GM18858 (cell line): ENCODE measurements at regions not wholly inside any gene's neighbourhood (a gene's known extent, or its start where the extent isn't known, plus 50 kb on each side); places are given as distances from the start of the nearest gene placed in this dataset.
"Not testable (repeated sequence)": the region's sequence is repeated elsewhere in the genome, so short reads cannot be mapped to it uniquely, and the experiment has no call there.

Experiments used
- ATAC-seq: cut with Tn5 transposase; IDR thresholded peaks from one replicate; pipeline ENCODE4 v1.9.1; 2021; ENCODE audit not compliant: unreplicated experiment

- no peak for ATAC-seq
Observed at GRCh38 chr6:6863970-6864639, 243.7 kb upstream of the RREB1 start.

GRCh38 chr6:6865611-6866010, 242.2 kb upstream of the RREB1 start:
- no peak for ATAC-seq

- ATAC-seq = no peak
Observed at GRCh38 chr6:6866656-6867403, 240.9 kb upstream of the RREB1 start.

GRCh38 chr6:6867404-6867799, 240.4 kb upstream of the RREB1 start:
- no peak for ATAC-seq

GRCh38 chr6:6869094-6869493, 238.7 kb upstream of the RREB1 start:
- ATAC-seq = no peak

- no peak for ATAC-seq
Observed at GRCh38 chr6:6870921-6871320, 236.8 kb upstream of the RREB1 start.

GRCh38 chr6:6872459-6873344, 235.1 kb upstream of the RREB1 start:
- ATAC-seq = no peak

GRCh38 chr6:6873778-6874177, 234.0 kb upstream of the RREB1 start:
- ATAC-seq = no peak

- no peak for ATAC-seq
Observed at GRCh38 chr6:6875818-6876470, 231.8 kb upstream of the RREB1 start.

GRCh38 chr6:6877792-6878191, 230.0 kb upstream of the RREB1 start:
- ATAC-seq = not testable (repeated sequence)

- ATAC-seq = no peak
Observed at GRCh38 chr6:6878887-6879585, 228.7 kb upstream of the RREB1 start.

GRCh38 chr6:6879586-6879974, 228.2 kb upstream of the RREB1 start:
- not testable (repeated sequence) for ATAC-seq

GRCh38 chr6:6880745-6881437, 226.9 kb upstream of the RREB1 start:
- ATAC-seq = no peak

GRCh38 chr6:6881438-6882225, 226.1 kb upstream of the RREB1 start:
- no peak for ATAC-seq

GRCh38 chr6:6882592-6882991, 225.2 kb upstream of the RREB1 start:
- ATAC-seq = no peak

- no peak for ATAC-seq
Observed at GRCh38 chr6:6883011-6883410, 224.8 kb upstream of the RREB1 start.

GRCh38 chr6:6884193-6884627, 223.6 kb upstream of the RREB1 start:
- ATAC-seq = no peak

GRCh38 chr6:6884916-6885315, 222.8 kb upstream of the RREB1 start:
- no peak for ATAC-seq

GRCh38 chr6:6885521-6886170, 222.1 kb upstream of the RREB1 start:
- no peak for ATAC-seq
